Panc1 (cell line): ENCODE measurements at regions not wholly inside any gene's neighbourhood (a gene's known extent, or its start where the extent isn't known, plus 50 kb on each side); places are given as distances from the start of the nearest gene placed in this dataset.
"Not testable (repeated sequence)": the region's sequence is repeated elsewhere in the genome, so short reads cannot be mapped to it uniquely, and the experiment has no call there.

Source experiments
- ATAC-seq: fragments of 200-7000 bp; cut with Tn5 transposase; 2 replicates; pipeline ENCODE4 v1.9.1; 2020; ENCODE audit warnings: mild to moderate bottlenecking, moderate library complexity
- BruUV-seq: library from RNA; stranded (reverse); fragments of 400-500 nt; replicated peaks from 2 replicates; lab custom pipeline; 2021; lab: Mats Ljungman, UMichigan
- CTCF ChIA-PET: fragments of 300-600 bp; sonication (Branson Sonifier 250); formaldehyde crosslinking; loops from one replicate; lab custom pipeline; 2022; ENCODE audit warnings: antibody characterized with exemption; lab: Charles Lee
- POLR2A ChIA-PET: fragments of 300-600 bp; sonication (Branson Sonifier 250); formaldehyde crosslinking; loops from one replicate; lab custom pipeline; 2022; ENCODE audit warnings: antibody characterized with exemption; lab: Charles Lee
- DNase-seq: peaks from one replicate; pipeline ENCODE4 v3.0.0-alpha.2; 2010; ENCODE audit warnings: low read depth, low spot score
- H3K27ac ChIP-seq: 2 replicates; pipeline ENCODE4 v1.5.1; 2011; ENCODE audit warnings: mild to moderate bottlenecking, low read length, inconsistent platforms
- H3K27me3 ChIP-seq: fragments of 200-500 bp; sonication (Bioruptor generic); 2 replicates; pipeline ENCODE4 v1.6.0; 2014; ENCODE audit warnings: low read length, inconsistent platforms; ENCODE audit not compliant: control insufficient read depth, insufficient read depth
- H3K36me3 ChIP-seq: fragments of 200-500 bp; sonication (Bioruptor generic); 2 replicates; pipeline ENCODE4 v1.5.1; 2014; ENCODE audit warnings: inconsistent platforms, mild to moderate bottlenecking, low read length, moderate library complexity; ENCODE audit not compliant: control insufficient read depth, insufficient read depth
- H3K4me1 ChIP-seq: 2 replicates; pipeline ENCODE4 v1.5.1; 2011; ENCODE audit warnings: inconsistent platforms, mild to moderate bottlenecking, low read length, moderate library complexity; ENCODE audit not compliant: control insufficient read depth, insufficient read depth
- H3K4me3 ChIP-seq, 2 experiments: 2 replicates each; pipeline ENCODE4 v1.5.1; 2011 to 2012; ENCODE audit warnings: low read depth in 2 of 2, low read length in 2 of 2, mild to moderate bottlenecking in 2 of 2, inconsistent platforms in 1 of 2, moderate library complexity in 1 of 2
- H3K9me3 ChIP-seq: fragments of 200-500 bp; sonication (Bioruptor generic); 2 replicates; pipeline ENCODE4 v1.5.1; 2014; ENCODE audit warnings: low read depth, mild to moderate bottlenecking, inconsistent platforms, low read length, moderate library complexity; ENCODE audit not compliant: control insufficient read depth, insufficient read depth
- CTCF ChIP-seq: fragments of 450-650 bp; IDR thresholded peaks from 2 replicates; pipeline ENCODE4 v1.5.1; 2017; ENCODE audit warnings: mild to moderate bottlenecking
- POLR2AphosphoS5 ChIP-seq: IDR thresholded peaks from 2 replicates; pipeline ENCODE4 v1.6.1; 2012; ENCODE audit warnings: mild to moderate bottlenecking, low read depth, low read length, moderate library complexity
- REST ChIP-seq, 2 experiments: IDR thresholded peaks; 2 replicates each; pipeline ENCODE4 v1.6.1; 2011 to 2012; ENCODE audit warnings: low read depth in 2 of 2, control low read depth in 1 of 2, low read length in 1 of 2, mild to moderate bottlenecking in 1 of 2, moderate library complexity in 1 of 2; ENCODE audit not compliant: insufficient read depth in 1 of 2
- SIN3A ChIP-seq: IDR thresholded peaks from 2 replicates; pipeline ENCODE4 v1.6.1; 2012; ENCODE audit warnings: low read depth, mild to moderate bottlenecking, low read length, moderate library complexity, borderline replicate concordance; ENCODE audit not compliant: insufficient read depth
- TCF7L2 ChIP-seq: IDR thresholded peaks from 2 replicates; pipeline ENCODE4 v1.6.1; 2011; ENCODE audit warnings: mild to moderate bottlenecking, low read depth, low read length, inconsistent platforms
- in situ Hi-C: cut with HindIII; loops from 2 replicates; pipeline ENCODE4 v1.10.0; 2016; ENCODE audit warnings: low sequenced_read_pairs, low pct_unique_long_range_greater_than_20kb
- intact Hi-C: fragments of 100-400 bp; cut with micrococcal nuclease; formaldehyde crosslinking; loops from one replicate; pipeline ENCODE4 v1.10.0; 2022; ENCODE audit not compliant: unreplicated experiment

- Histone ChIP-seq H3K9me3 (no peaks in the 10 kb centered on the region), H3K36me3 (no peaks in the 10 kb centered on the region), H3K27me3 (no peaks in the 10 kb centered on the region), H3K4me1 (no peaks in the 10 kb centered on the region), H3K27ac (no peak overlapping the region), H3K4me3 (no peak overlapping the region)
- DNase-seq = no peak
- ChIA-PET POLR2A (no interaction called here), CTCF (no interaction called here)
- TF ChIP-seq POLR2AphosphoS5 (no peak), REST (IDR thresholded peaks at IDR 0.05; ENCODE audit: insufficient read depth in 1 of 2, low read depth in 2 of 2, low read length in 1 of 2) (no peak), TCF7L2 (no peak), CTCF (no peak)
- ATAC-seq = no peak
- intact Hi-C loops = no loop called here
- BruUV-seq = no TSS peak
- in situ Hi-C loops = no loop called here
Observed at GRCh38 chr2:122081751-122082150, 326.3 kb downstream of the TSN start.

DNA sequence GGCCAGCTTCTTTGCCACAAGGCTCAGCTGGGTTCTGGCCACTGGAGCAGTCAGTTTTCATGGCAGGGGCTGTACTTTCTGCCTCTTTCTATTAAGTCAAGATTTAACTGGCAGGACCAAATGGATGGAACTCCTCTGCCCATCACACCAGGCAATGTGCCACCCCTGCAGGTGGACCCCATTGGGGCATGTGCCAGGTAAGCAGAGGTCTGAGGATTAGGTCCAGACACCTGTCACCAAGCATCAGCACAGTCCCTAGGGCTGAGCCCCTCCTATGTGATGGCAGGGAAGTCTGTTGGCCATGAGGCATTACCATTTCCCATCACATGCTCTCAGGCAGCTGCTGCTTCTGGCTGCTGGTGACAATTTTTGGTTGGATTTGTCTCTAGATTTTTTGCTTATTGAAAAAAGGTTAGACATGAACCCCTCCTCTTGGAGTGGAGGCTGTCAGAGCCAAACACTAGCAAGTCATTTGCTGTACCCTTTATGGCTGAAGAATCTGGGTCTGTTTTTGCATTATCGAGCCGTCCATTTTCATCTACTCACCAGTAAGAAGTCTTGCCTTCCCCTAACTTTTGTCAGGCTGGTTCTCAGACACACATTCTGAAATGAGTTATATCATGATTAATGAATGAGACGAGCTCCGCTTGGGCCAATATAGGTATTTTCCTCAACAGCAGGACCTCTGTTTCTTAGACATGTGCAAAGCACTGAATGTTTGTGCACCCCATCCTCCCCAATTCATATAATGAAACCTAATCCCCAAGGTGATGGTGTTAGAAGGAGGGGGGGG, 328.0 kb downstream of the TSN start:
- TF ChIP-seq TCF7L2 (no peak), REST (IDR thresholded peaks at IDR 0.05; ENCODE audit: insufficient read depth in 1 of 2, low read depth in 2 of 2, low read length in 1 of 2) (no peak), POLR2AphosphoS5 (no peak), CTCF (no peak), SIN3A (no peak)
- POLR2A ChIA-PET = no interaction called here
- intact Hi-C loops (no loop called here), in situ Hi-C loops (no loop called here)
- DNase-seq = no peak
- H3K4me3 ChIP-seq = no peak overlapping the region
- H3K4me1 ChIP-seq = no peaks in the 10 kb centered on the region
- no peak overlapping the region for H3K27ac ChIP-seq
- H3K36me3 ChIP-seq = no peaks in the 10 kb centered on the region
- no TSS peak for BruUV-seq
- H3K9me3 ChIP-seq = no peaks in the 10 kb centered on the region
- ATAC-seq = no peak
- CTCF ChIA-PET = no interaction called here
- no peaks in the 10 kb centered on the region for H3K27me3 ChIP-seq

DNA sequence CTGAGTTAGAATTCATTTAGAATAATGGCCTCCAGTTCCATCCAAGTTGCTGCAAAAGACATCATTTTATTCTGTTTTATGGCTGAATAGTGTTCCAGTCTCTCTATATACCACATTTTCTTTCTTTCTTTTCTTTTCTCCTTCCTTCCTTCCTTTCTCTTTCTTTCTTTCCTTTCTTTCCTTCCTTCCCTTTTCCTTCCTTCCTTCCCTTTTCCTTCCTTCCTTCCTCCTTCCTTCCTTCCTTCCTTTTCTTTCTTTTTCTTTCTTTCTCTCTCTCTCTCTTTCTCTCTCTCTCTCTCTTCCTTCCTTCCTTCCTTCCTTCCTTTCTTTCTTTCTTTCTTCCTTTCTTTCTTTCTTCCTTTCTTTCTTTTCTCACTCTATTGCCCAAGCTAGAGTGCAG, 330.2 kb downstream of the TSN start:
- H3K27ac ChIP-seq, H3K4me3 ChIP-seq, in situ Hi-C loops, H3K4me1 ChIP-seq, BruUV-seq, CTCF ChIA-PET, DNase-seq, H3K27me3 ChIP-seq, H3K9me3 ChIP-seq, H3K36me3 ChIP-seq, ATAC-seq, intact Hi-C loops, POLR2A ChIA-PET: not testable (repeated sequence)
